ENCODE measurements at regions not wholly inside any gene's neighbourhood (a gene's known extent, or its start where the extent isn't known, plus 50 kb on each side); places are given as distances from the start of the nearest gene placed in this dataset.
"Not testable (repeated sequence)": the region's sequence is repeated elsewhere in the genome, so short reads cannot be mapped to it uniquely, and the experiment has no call there.

DNA sequence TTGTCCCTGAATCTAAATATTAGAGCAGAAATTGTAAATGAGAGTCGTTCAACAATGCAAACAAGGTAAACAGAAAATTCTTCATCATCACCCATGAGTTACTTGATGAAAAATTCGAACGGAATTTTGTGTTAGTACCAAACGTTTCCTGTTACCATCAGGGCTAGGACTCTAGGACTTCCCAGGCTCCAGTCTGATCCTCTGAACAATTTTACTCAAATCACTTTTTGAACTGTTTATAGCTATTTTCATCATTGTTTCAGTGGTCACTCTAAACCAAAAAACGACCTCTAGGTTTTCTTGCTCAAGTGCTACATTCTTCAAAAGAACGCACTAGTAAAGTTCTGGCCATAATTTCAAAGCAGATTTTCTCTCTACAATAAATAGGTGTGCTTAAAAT, 273.3 kb downstream of the MREG start:
- no peak for DNase-seq

DNA sequence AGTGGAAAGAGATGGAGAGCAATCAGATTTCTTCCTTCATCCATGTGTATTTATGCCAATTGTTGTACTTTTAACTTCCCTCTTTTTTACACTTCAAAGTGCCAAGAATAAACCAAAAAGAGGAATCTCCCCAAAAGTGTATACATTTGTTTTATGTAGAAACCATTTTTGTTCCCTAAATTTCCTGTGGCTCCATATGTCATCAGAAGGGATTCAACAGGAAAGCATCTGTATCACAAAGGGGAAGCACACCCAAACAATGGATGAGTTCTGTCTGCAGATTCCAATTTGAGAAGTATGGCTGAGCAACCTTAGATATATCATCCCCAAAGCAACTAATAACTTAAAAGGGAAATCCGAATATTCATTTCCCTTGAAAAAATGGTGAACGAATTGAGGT, 275.0 kb downstream of the MREG start:
- no peak for DNase-seq

DNA sequence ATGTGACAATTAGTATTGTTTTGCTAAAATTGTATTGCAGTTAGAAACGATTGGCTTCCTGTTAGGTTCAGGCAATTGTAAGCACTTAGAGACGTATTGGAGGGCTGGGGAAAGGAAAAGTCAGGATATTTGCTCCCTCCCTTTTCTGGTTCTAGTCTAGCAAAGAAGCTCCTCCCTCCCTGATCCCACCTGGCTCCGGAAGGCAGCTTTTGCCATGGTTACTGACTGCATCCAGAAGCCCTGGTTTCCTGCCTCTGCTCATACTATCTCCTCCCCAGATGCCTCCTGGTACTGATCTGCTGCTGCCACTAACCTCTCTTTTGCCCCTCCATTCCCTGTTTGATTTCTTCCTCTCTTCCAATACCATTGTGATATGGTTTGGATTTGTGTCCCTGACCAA, 275.9 kb downstream of the MREG start:
- no peak for DNase-seq

DNA sequence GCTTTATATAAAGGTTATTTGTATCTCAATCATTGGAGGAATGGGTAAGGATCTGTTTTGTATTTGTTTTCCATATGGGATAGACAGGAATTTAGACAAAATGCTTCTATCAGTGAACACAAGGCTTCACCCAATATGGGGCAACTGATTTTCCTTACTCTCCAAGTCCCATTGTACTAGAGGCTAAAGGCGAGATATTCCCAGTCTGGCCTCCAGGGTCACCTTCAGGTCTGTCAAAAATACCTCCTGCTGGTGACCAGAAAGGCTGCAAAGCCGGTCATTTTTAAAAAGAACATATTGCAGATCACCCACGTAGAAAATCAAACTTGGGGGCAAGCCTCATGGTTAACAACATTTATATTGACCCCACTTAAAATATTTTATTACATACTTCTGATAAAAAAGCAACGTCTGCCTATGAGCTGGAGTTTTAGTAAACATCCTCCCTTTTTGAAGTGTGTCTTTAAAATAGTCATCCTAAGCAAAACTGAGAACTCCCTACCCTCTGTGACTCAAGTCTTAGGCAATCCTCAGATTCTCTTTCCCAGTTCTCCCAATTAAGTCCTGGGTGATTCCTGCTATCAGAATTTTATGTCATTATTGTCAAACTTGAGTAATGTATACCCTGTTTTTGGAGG, 276.6 kb downstream of the MREG start:
- DNase-seq, result no peak

DNA sequence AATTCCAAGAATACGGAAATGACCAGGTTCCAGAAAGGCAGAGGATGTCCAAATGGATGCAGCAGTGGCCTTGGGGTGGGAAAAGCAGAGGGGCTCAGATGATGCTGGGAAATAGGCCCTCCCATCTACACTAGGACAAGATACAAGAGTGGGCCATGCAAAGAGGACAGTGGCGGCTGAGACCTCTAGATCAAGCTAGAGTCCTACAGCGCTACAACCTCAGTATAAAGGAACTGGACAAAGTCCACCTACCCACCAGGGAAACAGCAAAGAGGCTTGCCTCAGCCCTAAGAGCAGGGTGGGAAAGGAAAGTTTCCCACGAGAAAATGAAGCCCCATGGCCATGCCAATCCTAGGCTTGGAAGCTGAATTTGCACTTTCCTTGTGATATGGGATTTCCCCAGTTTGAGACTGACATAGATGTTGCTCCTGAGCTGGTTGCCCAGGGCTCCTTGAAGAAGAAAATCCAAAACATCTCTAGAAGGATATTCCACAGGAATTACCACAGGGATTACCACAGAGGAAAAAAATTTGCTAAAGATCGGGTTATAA, 282.2 kb downstream of the MREG start:
- DNase-seq, result no peak

DNA sequence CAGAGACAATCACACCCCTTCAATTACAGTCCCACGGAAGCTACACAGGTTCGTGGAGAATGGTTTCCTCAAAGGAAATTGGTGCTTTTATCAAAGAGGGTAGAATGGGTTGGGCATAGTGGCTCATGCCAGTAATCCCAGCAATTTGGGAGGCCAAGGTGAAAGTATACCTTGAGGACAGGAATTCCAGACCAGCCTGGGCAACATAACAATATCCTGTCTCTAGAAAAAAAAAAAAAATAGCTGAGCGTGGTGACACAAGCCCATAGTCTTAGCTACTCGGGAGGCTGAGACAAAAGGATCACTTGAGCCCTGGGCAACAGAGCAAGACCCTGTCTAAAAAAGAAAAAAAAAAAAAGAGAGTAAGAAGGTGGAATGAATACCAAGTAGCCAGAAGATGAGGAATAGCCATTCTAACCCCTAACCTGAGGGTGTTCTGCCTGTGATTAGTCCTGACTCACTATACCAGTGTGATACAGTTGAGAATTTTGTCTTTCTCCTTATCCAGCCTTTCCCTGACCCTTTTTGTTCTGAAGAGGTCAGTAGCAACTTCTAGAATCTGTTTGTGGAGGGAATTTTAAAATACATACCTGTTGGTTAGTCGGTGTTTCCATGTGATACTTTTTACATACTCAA, 283.2 kb downstream of the MREG start:
- DNase-seq, result no peak

DNA sequence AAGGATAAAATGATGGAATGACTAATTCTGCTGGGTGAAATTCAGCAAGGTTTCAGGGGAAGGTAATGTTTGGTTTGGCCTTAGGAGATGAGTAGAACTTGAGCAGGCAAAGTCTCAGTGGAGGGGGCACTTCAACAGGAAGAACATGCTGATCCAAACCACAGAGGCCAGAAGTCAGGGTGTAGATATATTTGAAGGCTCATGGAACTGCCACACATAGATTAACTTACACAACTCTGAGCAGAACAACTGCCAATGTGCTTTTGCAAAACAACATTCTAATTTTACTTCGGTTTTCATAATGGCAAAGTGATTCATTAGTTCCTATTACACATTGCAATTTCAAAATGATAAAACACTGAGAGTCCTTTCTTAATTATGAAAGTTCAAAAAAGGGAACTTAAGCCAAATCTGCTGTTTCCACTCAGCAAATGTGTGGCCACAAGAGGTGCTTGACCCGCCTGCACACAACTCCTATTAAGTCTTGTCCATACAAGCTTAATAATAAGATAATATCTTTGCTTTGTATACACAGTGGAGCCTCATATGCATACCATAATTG, 284.8 kb downstream of the MREG start:
- no peak for DNase-seq

DNA sequence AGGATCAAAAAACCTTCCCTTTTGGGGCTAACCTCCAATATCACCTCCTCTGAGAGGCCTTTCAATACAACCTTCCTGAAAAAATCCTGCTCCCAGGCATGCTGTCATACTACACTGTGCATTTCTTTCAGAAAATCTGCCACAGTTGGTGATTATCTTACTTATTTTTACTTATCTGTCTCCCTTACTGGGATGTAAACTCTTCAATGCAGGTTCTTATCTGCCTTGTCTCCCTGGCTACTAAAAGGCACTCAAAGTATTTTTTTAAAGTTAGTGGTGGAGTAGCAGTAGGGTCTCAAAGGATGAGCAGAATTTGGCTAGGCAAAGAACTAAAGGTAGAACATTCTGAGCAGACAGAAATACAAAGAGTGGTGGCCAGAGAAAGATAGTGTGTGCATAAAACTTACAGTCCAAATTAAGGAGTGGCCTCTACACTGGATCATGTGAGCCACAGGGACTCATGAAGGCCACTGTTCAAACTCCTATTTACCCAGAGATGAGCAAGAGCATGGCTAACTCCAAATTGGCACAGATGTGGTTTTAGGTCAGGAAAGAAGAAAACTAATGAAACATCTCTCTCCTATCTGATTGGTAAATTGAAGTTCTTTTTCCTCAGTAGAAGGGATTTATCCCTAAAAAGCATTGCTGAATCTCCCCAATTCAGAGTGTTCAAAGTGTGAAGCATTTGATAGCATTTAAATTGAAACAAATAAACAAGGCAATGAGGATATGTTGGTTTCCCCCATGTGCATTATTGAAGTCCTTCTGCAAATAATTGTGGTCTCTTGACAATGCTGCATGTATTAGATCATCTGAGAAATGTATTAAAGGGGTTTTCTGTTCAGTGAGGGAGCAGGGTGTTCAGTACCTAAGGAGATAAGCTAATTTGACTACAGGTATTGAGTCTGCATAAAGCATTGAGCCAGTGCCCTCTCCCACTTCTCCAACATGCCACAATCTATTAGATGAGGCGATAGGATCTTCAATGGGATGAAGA, 285.5 kb downstream of the MREG start:
- DNase-seq, result no peak

DNA sequence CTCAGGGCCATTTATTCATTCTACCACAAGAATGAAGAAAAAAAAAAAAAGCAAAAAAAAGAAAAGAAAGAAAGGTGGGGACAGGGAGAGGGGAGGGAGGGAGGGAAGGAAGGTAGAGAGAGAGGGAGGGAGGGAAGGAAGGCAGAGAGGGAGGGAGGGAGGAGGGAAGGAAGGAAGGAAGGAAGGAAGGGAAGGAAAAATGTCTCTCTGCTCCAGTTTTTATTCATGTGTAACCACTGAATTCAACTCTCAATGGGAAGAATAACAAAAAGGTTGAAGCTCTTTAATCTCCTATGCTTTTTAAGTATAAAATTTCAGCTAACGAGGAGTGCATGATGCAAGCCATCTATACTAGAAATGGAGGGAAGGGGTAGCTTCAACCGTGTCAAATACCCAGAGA, 287.3 kb downstream of the MREG start:
- no peak for DNase-seq

DNA sequence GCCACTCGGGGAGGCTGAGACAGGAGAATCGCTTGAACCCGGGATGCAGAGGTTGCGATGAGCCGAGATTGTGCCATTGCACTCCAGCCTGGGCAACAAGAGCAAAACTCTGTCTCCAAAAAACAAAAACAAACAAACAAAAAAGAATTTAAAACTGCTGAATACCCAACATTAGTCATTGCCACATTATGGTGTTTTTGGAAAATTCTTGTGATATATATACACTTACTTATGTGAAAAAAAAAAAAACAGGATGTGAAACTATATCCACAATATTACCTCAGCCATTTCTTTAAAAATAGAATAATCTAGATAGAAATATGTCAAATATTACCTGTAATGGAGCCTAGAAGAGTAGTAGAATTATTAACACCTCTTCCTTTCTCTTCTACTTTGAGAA, 288.3 kb upstream of the FN1 start:
- no peak for DNase-seq

DNA sequence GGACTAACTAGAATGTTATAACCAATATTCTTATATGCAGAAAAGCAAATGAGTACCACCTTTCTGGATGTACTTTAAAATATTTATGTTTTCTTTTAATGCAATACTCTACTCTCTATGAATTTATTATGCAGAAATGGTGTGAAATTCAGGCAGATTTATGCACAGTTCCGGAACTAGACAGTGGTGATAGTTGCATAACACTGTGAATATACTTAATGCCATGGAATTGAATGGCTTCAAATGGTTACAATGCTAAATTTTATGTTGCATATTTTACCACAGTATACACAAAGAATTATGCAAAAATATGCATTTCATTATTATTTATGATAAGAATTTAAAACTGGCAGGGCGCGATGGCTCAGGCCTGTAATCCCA, 287.8 kb upstream of the FN1 start:
- DNase-seq, result no peak

DNA sequence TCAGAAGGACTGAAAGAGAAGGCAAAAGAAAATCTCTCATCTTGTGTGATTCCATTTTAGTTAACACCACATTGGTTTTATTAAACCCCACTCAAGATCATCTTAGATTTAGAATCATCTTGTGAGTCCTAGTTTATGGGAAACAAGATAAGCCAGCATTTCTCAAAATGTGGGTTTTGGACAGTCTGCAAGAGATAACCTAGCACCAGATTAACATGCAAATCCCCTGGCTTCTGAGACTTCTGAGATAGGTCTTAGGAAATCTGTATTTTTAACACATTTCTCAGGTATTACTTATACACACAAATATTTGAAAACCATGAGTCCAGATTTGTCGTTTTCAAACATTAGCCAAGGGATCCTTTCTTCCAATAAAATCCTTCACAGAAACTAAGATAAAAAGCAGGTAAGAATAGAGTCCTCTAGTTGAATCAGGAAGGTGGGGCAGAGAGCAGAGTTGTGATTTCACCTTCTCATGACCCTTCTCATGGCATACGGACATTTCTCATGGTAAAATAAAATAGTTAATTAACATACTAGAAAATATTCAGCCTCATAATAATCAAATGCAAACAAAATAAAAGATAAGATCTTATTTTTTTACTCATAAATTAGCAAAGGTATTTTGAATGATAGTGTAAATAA, 287.2 kb upstream of the FN1 start:
- DNase-seq, result no peak

DNA sequence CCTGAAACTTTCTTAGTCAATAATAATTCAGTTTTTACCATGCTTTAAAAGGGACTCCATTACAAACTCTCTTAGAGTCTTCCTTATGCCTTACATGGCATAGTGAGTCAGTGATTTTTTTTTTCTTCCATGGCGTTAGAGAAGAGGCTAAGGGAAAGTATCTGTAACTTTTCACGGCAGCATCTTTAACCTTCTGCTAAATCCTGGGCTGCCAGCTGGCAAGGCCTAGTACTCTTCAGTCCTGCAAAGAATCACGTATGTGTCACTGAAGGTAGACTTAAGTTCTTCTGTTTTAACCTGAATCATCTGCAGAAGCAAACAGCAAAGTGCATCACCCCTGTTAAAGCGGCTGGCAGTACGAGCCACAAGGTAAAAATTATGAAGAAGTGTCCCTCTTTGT, 286.3 kb upstream of the FN1 start:
- no peak for DNase-seq

DNA sequence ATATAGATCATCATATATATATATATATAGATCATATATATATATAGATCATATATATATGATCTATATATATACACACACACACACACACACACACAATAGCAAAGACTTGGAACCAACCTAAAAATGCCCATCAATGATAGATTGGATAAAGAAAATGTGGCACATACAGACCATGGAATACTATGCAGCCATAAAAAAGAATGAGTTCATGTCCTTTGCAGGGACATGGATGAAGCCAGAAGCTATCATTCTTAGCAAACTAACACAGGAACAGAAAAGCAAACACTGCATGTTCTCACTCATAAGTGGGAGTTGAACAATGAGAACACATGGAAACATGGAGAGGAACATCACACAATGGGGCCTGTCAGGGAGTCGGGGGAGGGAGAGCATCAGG, 285.6 kb upstream of the FN1 start:
- not testable (repeated sequence) for DNase-seq

DNA sequence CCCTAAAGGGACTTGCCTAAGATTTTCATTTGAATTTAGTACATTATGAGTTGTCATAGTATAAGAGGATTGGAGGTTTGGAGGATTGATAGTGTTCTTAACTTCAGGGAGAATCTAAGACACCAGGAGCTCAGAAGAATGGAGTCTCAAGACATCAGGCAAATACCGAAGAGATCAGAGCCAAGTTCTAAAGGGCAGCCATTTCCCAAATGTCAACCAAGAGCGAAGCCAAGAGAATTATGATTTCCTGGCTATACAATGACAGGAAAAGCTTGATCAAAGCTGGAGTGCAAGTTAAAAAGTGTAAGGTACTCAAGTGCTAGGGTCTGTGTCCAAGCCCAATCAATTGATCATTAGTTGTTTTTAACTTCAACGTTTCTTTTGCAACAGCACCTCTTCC, 283.0 kb upstream of the FN1 start:
- DNase-seq, result no peak

DNA sequence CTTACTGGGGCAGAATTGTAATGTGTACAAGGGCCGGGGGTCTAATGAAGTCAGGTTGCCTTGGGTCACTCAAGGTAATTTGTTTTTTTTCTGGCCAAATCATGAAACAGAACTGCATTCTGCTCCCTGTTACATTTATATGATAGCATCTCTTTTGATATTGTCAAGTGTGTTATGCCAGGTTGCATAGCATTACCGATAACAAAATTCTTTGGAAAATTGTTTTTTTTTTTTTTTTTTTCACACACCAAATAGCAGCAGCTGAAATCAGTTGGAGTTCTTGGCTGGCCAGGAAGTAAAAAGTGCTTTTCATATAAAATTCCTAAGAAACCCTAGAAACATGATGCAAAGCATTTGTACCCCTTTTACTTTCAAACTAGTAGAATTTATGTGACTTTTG, 282.6 kb upstream of the FN1 start:
- DNase-seq, result no peak

DNA sequence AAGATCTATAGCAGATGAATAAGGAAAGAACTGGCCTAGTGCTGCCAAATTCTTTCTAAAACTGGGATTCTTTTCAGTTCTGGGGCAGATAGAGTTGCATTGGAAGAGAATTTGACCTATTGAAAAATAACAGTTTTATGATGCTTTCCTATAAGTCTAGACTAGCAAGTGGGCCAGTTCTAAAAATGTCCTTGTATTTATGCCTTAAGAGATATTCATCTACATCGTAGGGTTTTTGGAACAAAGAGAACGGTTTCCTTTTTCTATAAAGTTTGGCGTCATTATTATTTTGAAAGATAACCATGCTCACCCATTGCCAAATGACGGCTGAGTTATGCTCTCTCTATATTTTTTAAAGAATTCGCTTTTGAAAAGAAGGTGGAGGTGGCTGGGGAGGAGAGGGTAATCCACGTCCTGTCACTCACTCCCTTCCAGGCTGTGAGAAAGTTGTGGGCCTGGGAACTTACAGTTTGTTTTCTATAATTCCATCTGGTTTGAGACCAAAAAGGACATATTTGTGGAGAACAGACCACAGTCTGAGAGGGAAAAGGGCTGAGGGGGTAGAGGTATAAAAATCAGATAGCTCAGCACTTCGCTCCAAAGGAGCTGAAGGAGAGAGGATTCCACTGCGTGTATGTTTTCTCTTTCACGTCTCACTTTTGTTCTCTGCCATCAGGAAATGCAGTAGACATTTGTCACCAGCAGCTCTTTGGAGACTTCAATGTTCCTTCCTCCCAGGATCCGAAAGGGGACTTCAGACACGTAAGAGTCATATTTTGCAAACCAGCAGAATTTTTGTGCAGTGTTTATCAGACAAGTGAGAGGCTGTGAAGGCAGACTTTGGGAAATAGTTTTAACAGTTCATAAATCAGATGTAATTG, 281.9 kb upstream of the FN1 start:
- no peak for DNase-seq

DNA sequence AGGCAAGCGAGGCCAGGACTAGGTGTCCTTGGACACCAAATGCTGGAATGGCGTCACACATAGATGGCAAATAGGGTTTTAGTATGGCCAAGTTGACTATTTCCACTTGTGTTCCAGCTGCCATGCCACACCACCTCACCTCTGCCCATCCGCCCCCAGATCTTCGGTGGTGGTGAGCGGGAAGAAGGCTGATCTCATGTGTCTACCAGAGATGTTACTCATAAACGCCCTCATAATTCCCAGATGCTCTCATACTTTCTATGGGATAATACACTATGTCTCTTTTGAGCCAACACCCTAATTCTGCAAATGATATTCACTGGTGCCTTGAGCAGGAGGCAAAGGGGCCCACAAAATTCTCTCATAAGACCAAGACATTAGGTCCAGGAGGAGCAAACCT, 281.1 kb upstream of the FN1 start:
- DNase-seq, result no peak

DNA sequence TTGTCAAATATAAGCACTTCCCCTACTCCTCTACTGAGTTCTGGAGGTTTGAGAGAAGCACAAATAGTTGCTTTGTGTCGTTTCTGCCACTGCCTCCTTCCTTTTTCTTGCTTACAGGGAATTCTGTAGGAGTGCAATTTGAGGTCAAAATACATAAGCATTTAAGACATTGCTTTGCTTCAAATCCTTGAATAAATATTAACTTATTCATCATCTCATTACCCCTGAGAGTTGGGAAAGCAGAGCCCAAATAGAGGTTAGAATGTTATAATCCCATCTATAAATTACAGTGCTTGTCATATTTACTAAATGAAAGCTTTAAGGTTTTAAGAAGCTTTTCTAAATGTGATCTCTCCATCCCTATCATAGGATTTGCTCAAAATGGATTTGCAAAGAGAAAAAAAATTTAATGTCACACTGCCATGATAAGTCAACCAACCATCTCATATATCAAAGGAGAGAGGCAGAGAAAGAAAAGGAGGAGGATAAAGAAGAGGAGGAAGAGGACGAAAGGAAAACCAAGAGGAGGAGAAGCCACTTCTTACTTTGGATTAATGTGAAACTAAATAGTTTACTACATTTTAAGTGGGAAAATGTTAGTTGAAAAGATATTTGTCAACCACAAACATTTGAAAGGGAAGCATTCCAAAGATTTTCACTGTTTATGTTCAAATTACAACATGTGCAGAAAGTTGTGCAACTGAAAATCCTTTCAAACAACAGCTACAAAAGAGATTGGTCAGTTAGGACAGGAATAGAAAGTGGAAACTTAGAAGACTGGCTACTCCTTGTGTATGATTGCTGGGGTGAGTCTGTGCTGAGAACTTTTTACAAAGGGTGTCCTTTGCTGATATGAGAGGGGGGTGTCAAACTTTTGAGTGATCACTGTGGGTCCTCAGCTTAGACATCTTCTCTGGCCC, 277.3 kb upstream of the FN1 start:
- no peak for DNase-seq

DNA sequence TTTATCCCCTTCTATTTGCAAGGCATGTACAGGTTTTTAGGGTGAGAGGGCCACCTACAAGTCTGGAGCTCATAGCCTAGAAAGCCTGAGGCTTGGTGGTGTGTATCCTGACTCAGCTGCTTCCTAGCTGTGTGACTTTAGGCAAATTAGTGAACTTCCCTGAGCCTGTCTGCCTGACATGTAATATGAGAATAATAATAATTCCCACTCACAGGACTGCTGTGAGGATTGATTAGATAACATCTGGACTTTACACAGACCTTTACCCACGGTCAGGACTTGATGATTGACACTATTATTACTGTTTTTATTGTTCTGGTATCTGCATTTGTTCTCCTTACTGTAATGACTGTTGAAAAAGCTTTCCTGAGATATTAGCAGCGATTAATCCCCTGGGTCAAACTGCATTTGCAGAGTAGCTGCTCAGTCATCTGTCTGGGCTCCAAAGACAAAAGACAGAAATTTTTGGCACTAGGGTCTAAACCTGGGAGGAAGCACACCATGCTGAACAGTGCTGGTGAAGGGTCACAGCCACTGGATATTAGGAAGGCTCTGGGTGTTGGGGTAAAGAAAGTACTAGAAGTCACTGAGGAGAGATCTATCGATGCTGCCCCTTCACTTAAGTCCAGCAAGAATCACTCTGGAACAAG, 276.5 kb upstream of the FN1 start:
- DNase-seq, result no peak

Measured in activated effector memory CD4-positive, alpha-beta T cell treated with anti-CD3 and anti-CD28 coated beads, Interleukin-2, amount 50 U/mL, for 16 hours (primary cell).